ENCODE measurements at regions not wholly inside any gene's neighbourhood (a gene's known extent, or its start where the extent isn't known, plus 50 kb on each side); places are given as distances from the start of the nearest gene placed in this dataset.

DNA sequence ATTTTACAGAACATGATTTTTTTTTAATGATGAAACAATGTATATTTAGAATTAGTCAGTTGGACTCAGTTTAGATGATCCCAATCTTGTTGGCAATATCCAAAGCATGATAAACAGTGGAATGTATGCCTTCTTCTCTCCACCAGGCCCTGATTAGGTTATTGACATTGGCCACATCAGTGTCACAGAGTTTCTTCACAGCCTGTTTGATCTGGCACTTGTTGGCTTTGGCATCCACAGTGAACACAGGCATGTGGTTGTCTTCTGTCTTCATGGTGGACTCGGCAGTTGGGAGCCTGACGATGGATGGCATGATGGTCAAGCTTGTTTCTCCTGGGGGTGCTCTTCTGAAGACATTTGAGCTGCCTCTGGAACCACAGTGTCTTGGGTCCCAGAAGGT is 317.5 kb downstream of the PMP22 start:
- TF ChIP-seq, protein P1, sequence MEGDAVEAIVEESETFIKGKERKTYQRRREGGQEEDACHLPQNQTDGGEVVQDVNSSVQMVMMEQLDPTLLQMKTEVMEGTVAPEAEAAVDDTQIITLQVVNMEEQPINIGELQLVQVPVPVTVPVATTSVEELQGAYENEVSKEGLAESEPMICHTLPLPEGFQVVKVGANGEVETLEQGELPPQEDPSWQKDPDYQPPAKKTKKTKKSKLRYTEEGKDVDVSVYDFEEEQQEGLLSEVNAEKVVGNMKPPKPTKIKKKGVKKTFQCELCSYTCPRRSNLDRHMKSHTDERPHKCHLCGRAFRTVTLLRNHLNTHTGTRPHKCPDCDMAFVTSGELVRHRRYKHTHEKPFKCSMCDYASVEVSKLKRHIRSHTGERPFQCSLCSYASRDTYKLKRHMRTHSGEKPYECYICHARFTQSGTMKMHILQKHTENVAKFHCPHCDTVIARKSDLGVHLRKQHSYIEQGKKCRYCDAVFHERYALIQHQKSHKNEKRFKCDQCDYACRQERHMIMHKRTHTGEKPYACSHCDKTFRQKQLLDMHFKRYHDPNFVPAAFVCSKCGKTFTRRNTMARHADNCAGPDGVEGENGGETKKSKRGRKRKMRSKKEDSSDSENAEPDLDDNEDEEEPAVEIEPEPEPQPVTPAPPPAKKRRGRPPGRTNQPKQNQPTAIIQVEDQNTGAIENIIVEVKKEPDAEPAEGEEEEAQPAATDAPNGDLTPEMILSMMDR (IDR thresholded peaks at IDR 0.05), result no peak
- no peak for TF ChIP-seq POLR2A (IDR thresholded peaks at IDR 0.05)

Measured in right lobe of liver (tissue), 4 donors.